ENCODE measurements at regions not wholly inside any gene's neighbourhood (a gene's known extent, or its start where the extent isn't known, plus 50 kb on each side); places are given as distances from the start of the nearest gene placed in this dataset.

- no peak for DNase-seq
Measured at GRCh38 chr13:58830841-58831240, 1199.3 kb downstream of the PCDH17 start.

DNA sequence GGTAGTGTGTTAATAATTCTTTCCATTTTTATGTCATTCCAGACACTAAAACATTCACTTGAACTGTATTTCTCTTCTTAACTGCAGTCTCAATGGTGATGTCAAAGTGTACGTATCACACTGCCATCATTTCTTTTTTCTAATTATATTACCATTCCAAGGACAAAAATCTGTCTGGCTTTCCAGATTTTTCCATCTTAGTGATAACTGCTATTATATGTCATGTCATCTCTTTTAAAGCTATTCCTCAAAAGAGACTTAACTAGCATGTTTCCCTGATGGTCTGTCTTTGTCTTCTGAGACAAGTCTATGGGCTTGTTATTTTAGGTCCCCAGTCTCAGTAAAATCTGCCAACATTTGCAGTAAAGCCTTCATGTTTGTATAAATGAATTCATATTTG, 1207.1 kb downstream of the PCDH17 start:
- DNase-seq = no peak

GRCh38 chr13:58843071-58843470, 1211.5 kb downstream of the PCDH17 start:
- no peak for DNase-seq

- DNase-seq = no peak
Measured at GRCh38 chr13:58843567-58843966, 1212.0 kb downstream of the PCDH17 start.

DNA sequence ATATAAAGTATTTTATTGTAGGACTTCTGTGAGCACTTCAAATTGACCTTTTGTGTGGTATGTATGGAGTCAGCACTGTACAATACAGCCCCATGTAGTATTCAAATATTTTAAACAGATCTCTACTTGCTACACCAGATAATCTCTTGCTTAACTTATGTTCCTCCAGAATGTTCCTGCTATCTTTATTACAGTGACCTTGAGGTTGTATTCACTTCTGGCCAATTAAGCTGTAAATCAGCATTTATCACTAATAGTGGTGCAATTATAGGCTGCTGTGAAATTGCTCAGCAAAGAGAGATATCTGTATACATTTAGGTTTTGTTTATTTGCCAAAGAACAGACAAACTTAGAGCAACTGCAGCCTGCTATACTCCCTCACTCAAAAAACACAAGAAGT, 1218.6 kb downstream of the PCDH17 start:
- DNase-seq = no peak

DNA sequence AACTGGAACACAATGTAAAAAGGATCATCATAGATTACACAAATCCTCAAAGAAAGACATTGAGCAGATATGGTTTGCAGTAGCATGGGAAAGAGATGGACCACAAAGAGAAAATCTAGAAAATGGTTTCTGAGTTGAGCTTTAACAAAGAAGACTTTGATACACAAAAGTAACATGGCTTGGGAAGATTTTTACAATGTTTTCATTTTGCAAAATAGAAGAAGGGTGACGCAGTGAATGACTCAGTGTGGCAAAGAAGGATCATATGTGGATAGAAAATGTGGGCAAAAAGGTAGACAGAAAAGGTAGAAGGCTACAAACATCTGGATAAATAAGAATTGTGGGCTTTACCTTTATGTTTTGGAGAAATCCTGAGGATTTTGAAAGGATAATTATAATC, 1220.5 kb downstream of the PCDH17 start:
- no peak for DNase-seq

- no peak for DNase-seq
Measured at GRCh38 chr13:58855283-58855682, 1223.7 kb downstream of the PCDH17 start.

GRCh38 chr13:58858870-58859371, 1227.4 kb downstream of the PCDH17 start:
- no peak for DNase-seq

GRCh38 chr13:58865286-58865685, 1233.7 kb downstream of the PCDH17 start:
- no peak for DNase-seq

DNA sequence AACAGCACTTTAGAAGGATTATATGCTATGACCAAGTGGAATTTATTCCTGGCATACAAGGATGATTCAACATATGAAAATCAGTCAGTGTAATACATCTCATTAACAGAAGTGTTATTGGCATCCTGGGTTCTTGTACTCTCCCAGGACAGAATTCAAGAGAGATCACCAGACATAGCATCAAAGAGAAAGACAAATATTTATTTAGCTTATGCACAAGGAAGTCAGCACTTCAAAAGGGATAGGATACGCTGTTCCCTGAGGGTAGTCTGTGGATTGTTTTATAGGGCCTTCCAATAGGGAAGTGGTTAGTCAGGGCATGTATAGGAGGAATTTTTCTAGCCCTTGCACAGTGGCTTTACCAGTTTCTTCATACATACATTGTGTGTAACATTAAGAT, 1238.0 kb downstream of the PCDH17 start:
- DNase-seq = no peak

DNA sequence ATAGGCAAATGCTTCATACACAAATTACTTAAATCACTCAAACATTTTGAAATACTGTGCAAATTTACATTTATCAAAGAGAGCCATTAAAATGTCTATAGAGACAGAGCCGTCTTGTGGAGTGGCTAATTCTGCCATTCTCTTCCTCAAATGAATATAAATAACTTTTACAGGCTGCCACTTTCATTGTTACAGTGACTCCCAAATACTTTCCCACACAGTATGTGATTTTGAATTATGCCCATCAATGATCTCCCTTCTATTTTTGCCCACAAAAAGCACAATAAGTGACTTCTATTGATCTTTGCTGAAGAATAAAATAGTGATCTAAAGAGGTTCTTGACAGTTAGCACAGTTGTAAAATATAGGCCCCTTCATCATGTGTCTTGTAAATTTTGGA, 1244.9 kb downstream of the PCDH17 start:
- no peak for DNase-seq

- DNase-seq = no peak
Measured at GRCh38 chr13:58879114-58879513, 1247.6 kb downstream of the PCDH17 start.

DNA sequence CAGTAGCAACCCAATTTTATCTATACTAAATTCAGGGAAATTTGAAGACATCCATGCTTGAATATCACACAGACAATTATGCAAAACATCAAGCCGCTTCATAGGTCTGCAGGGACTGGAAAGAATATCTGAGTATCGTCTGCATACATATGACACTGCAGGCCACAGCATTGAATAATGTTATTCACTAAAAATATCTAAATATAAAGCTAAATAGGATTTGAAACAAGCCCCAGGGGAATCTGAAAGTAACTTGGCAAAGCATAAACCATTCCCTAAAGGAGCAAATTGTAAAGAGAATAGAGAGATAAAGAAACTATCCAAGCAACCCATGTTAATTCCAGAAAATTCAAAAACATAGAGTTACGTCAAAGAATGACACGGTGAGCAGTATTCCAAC, 1251.0 kb downstream of the PCDH17 start:
- DNase-seq = no peak

DNA sequence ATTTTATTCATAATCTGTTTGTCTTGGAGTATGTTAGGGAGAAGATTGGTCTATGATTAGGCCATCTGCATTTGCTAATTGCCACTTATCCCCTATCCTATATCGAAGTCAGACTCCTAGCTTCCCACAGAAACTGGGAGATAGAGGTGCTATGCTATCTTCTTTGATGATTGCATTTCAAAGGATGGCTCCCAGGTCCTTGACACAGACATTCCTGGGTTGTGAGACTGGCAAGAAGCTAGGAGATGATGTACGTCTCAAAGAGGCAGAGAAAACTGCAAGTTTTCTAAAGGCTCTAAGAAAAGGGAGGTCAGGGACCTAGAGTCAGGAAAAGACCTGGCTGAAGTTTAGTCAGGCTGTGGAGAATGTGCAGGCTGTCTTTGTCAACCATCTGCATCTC, 1251.9 kb downstream of the PCDH17 start:
- no peak for DNase-seq

- no peak for DNase-seq
Measured at GRCh38 chr13:58884353-58885209, 1253.0 kb downstream of the PCDH17 start.

GRCh38 chr13:58889474-58889873, 1257.9 kb downstream of the PCDH17 start:
- no peak for DNase-seq

- DNase-seq = no peak
Measured at GRCh38 chr13:58893396-58893795, 1261.9 kb downstream of the PCDH17 start.

DNA sequence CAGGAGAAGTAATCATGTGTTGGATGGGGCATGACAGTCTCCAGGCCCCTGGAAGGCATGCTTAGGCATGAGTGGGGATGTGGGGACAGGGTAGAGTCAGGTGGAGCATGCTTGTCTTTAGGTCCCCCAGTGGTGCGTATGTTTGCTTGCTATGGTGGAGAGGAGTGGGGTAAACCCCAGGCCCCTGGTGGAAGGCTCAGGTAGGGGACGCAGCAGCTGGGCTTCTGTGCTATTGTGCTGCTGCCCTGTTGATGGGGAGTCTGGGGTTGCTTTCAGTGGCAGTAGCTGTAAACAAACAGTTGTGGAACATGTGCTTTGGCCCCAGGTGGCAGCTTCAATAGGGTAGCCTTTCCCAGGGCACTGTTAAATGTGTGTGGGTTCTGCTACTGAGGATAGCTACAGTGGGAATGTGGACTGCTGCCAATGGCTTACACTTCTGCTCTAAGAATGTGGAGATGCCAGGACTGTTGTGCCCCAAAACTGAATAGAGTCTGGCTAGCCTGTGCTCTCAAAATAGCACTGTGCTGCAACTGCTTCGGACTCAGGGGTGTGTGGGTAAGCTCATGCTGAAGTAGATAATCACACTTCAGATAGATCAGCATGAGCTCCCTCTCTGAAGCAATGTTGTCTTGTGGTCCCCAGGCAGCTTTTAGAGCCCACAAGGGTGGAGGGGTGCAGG, 1257.3 kb downstream of the DIAPH3 start:
- no peak for DNase-seq

- no peak for DNase-seq
Measured at GRCh38 chr13:58907347-58907746, 1256.4 kb downstream of the DIAPH3 start.

- no peak for DNase-seq
Measured at GRCh38 chr13:58908019-58908679, 1255.6 kb downstream of the DIAPH3 start.

GRCh38 chr13:58919551-58919950, 1244.2 kb downstream of the DIAPH3 start:
- DNase-seq = no peak

DNA sequence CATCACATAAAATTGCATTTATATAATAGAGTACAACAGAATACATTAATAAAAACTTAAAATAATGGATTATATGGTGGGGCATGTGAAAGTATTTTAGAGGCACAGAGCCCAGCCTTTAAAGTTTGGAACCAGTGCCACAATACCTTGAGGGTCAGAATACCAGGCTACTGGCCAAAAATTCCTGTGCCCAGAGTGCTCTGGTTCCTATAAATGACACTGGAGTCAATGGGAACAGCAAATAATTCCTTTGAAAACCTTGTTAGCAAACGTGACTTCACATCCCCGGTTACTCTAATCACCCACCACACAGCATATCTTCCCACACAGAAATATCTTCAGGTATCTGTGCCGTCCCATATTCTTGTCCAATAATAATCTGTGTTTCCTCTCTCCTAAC, 1242.6 kb downstream of the DIAPH3 start:
- no peak for DNase-seq

GRCh38 chr13:58926858-58927257, 1236.9 kb downstream of the DIAPH3 start:
- DNase-seq = no peak

GRCh38 chr13:58933475-58933874, 1230.3 kb downstream of the DIAPH3 start:
- no peak for DNase-seq

Data from NCI-H2107 (cell line).